ENCODE measurements at regions not wholly inside any gene's neighbourhood (a gene's known extent, or its start where the extent isn't known, plus 50 kb on each side); places are given as distances from the start of the nearest gene placed in this dataset.

GRCh38 chr21:43279578-43279894, 110.7 kb downstream of the CRYAA start:
- TF ChIP-seq EZH2 (IDR thresholded peaks at IDR 0.05) = no peak
- no peak for TF ChIP-seq POLR2AphosphoS5 (IDR thresholded peaks at IDR 0.05; ENCODE audit: borderline replicate concordance, low read depth, low read length)

Data from SK-N-MC (cell line).